Spleen (tissue), 7 donors: ENCODE measurements at regions not wholly inside any gene's neighbourhood (a gene's known extent, or its start where the extent isn't known, plus 50 kb on each side); places are given as distances from the start of the nearest gene placed in this dataset.

ENCODE experiments used
- CTCF ChIP-seq, 11 experiments: fragments of 200-600 bp in 7 of 11; fragments of 450-650 bp in 4 of 11; sonication (generic) in 4 of 11; IDR thresholded peaks in 8 of 11; conservative IDR thresholded peaks in 3 of 11; 1 replicate in 7 of 11; 2 replicates in 4 of 11; pipeline versions ENCODE4 v1.4.0 to v1.8.0; 2016 to 2021; ENCODE audit warnings: antibody characterized with exemption in 11 of 11, inconsistent platforms in 4 of 11, mild to moderate bottlenecking in 1 of 11
- POLR2A ChIP-seq, 3 donors: fragments of 450-650 bp; IDR thresholded peaks; one replicate each; pipeline ENCODE4 v1.5.1; 2017; ENCODE audit warnings: antibody characterized with exemption in 3 of 3, mild to moderate bottlenecking in 1 of 3
- POLR2AphosphoS5 ChIP-seq, 3 donors: sonication (generic); formaldehyde crosslinking; IDR thresholded peaks; one replicate each; pipeline ENCODE4 v1.5.1; 2017; ENCODE audit warnings: antibody characterized with exemption in 3 of 3
- donor health status: DM: no; HTN: no; CAD: no; lungs with moderate emphysema.
- donor health status: DM: no; HTN: no; CAD: no.
- donor health status: DM: no; HTN: no; CAD: no.

- TF ChIP-seq CTCF (IDR thresholded peaks at IDR 0.05 in 8 of 11, conservative IDR thresholded peaks at IDR 0.05 in 3 of 11) (no peak), POLR2A (IDR thresholded peaks at IDR 0.05) (no peak), POLR2AphosphoS5 (IDR thresholded peaks at IDR 0.05) (no peak)
Measured at GRCh38 chr1:219467524-219467923, 145.4 kb downstream of the ZC3H11B start.
